PC-3 (cell line): ENCODE measurements at regions not wholly inside any gene's neighbourhood (a gene's known extent, or its start where the extent isn't known, plus 50 kb on each side); places are given as distances from the start of the nearest gene placed in this dataset.

ENCODE experiments used
- ATAC-seq: fragments of 200-7000 bp; cut with Tn5 transposase; 2 replicates; pipeline ENCODE4 v1.9.1; 2020; ENCODE audit warnings: mild to moderate bottlenecking, moderate library complexity
- BruUV-seq: library from RNA; stranded (reverse); fragments of 400-500 nt; replicated peaks from 2 replicates; lab custom pipeline; 2021; lab: Mats Ljungman, UMichigan
- CTCF ChIA-PET: fragments of 300-600 bp; sonication (Branson Sonifier 250); formaldehyde crosslinking; loops from one replicate; lab custom pipeline; 2022; ENCODE audit warnings: antibody characterized with exemption; lab: Charles Lee
- POLR2A ChIA-PET: fragments of 300-600 bp; sonication (Branson Sonifier 250); formaldehyde crosslinking; loops from one replicate; lab custom pipeline; 2022; ENCODE audit warnings: antibody characterized with exemption; ENCODE audit not compliant: unreplicated experiment; lab: Charles Lee
- DNase-seq: peaks from one replicate; pipeline ENCODE4 v3.0.0-alpha.2; 2015
- H2AFZ ChIP-seq: fragments of 300-600 bp; sonication (generic); 2 replicates; pipeline ENCODE4 v1.6.0; 2016; ENCODE audit warnings: antibody characterized with exemption, low read length
- H3F3A ChIP-seq: fragments of 300-600 bp; sonication (generic); one replicate; pipeline ENCODE4 v1.6.0; 2017; ENCODE audit warnings: antibody characterized with exemption, low read length, control low read depth, mild to moderate bottlenecking; ENCODE audit not compliant: unreplicated experiment
- H3K27ac ChIP-seq: fragments of 300-600 bp; sonication (generic); 2 replicates; pipeline ENCODE4 v1.5.1; 2016; ENCODE audit warnings: mild to moderate bottlenecking, low read length
- H3K27me3 ChIP-seq: fragments of 300-600 bp; sonication (generic); 2 replicates; pipeline ENCODE4 v1.6.1; 2016; ENCODE audit warnings: low read length, mixed read lengths
- H3K36me3 ChIP-seq: fragments of 300-600 bp; sonication (generic); 2 replicates; pipeline ENCODE4 v1.6.1; 2016; ENCODE audit warnings: low read depth, mixed run types, low read length, mixed read lengths
- H3K4me1 ChIP-seq: fragments of 300-600 bp; sonication (generic); 2 replicates; pipeline ENCODE4 v1.5.1; 2016; ENCODE audit warnings: low read length; ENCODE audit not compliant: insufficient read depth
- H3K4me2 ChIP-seq: fragments of 300-600 bp; sonication (generic); 2 replicates; pipeline ENCODE4 v1.6.0; 2016; ENCODE audit warnings: low read length
- H3K4me3 ChIP-seq: fragments of 300-600 bp; sonication (generic); 2 replicates; pipeline ENCODE4 v1.5.1; 2016; ENCODE audit warnings: mild to moderate bottlenecking, low read length, mixed read lengths
- H3K79me2 ChIP-seq: fragments of 300-600 bp; sonication (generic); 2 replicates; pipeline ENCODE4 v1.6.1; 2017; ENCODE audit warnings: low read length, mixed read lengths
- H3K9ac ChIP-seq: fragments of 300-600 bp; sonication (generic); 2 replicates; pipeline ENCODE4 v1.6.0; 2016; ENCODE audit warnings: mild to moderate bottlenecking, low read length
- H3K9me2 ChIP-seq: fragments of 300-600 bp; sonication (generic); replicated peaks from 2 replicates; pipeline ENCODE4 v1.6.1; 2016; ENCODE audit warnings: mixed run types, low read length, mixed read lengths
- H3K9me3 ChIP-seq: fragments of 300-600 bp; sonication (generic); 2 replicates; pipeline ENCODE4 v1.6.1; 2016; ENCODE audit warnings: low read length, mixed read lengths
- H4K20me1 ChIP-seq: fragments of 300-600 bp; sonication (generic); 2 replicates; pipeline ENCODE4 v1.6.1; 2016; ENCODE audit warnings: low read length, mixed read lengths
- EZH2 ChIP-seq: fragments of 300-600 bp; sonication (generic); IDR thresholded peaks from one replicate; pipeline ENCODE4 v1.6.1; 2017; ENCODE audit warnings: antibody characterized with exemption, mild to moderate bottlenecking, low read length; ENCODE audit not compliant: unreplicated experiment
- EZH2phosphoT487 ChIP-seq: fragments of 300-600 bp; sonication (generic); IDR thresholded peaks from 2 replicates; pipeline ENCODE4 v1.6.1; 2018; ENCODE audit warnings: mild to moderate bottlenecking, antibody characterized with exemption, low read length, borderline replicate concordance
- intact Hi-C: fragments of 100-400 bp; cut with micrococcal nuclease; formaldehyde crosslinking; loops from 2 replicates; pipeline ENCODE4 v1.9.0; 2023
- TF ChIP-seq, protein P1 (sequence below): fragments of 300-600 bp; sonication (generic); conservative IDR thresholded peaks from 2 replicates; pipeline ENCODE4 v1.5.1; 2017; ENCODE audit warnings: antibody characterized with exemption, low read depth, mild to moderate bottlenecking, low read length

DNA sequence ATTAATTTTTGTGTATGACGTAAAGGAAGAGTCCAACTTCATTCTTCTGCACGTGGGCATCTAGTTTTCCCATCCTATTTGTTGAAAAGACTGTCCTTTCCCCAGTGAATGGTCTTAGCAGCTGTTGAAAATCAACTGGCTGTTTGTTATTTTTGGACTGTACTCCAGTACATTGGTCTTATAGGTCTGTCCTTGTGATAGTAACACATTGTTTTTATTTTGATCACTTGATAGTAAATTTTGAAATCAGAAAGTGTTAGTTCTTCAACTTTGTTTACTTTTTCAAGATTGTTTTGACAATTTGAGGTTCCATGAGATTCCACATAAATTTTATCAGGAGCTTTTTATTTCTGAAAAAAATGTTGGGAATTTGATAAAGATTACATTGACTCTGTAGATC is 280.2 kb upstream of the FOXQ1 start:
- Histone ChIP-seq H3K79me2 (no peaks in the 10 kb centered on the region), H3K4me3 (no peak overlapping the region), H3K9ac (no peak overlapping the region), H2AFZ (no peak overlapping the region), H3F3A (no peaks in the 10 kb centered on the region), H3K9me3 (0 out of 2 replicates have a peak, but pooled peaks cover 6% of the 10 kb centered on the region), H3K36me3 (no peaks in the 10 kb centered on the region), H3K4me2 (no peak overlapping the region), H3K27ac (no peak overlapping the region), H3K9me2 (no peaks in the 10 kb centered on the region), H3K4me1 (no peaks in the 10 kb centered on the region), H3K27me3 (peaks cover 73% of the 10 kb centered on the region), H4K20me1 (no peaks in the 10 kb centered on the region)
- BruUV-seq, result no TSS peak
- POLR2A ChIA-PET, result no interaction called here
- intact Hi-C loops, result no loop called here
- CTCF ChIA-PET, result no interaction called here
- no peak for DNase-seq
- no peak for ATAC-seq
- no peak for TF ChIP-seq EZH2phosphoT487
- TF ChIP-seq, protein P1, sequence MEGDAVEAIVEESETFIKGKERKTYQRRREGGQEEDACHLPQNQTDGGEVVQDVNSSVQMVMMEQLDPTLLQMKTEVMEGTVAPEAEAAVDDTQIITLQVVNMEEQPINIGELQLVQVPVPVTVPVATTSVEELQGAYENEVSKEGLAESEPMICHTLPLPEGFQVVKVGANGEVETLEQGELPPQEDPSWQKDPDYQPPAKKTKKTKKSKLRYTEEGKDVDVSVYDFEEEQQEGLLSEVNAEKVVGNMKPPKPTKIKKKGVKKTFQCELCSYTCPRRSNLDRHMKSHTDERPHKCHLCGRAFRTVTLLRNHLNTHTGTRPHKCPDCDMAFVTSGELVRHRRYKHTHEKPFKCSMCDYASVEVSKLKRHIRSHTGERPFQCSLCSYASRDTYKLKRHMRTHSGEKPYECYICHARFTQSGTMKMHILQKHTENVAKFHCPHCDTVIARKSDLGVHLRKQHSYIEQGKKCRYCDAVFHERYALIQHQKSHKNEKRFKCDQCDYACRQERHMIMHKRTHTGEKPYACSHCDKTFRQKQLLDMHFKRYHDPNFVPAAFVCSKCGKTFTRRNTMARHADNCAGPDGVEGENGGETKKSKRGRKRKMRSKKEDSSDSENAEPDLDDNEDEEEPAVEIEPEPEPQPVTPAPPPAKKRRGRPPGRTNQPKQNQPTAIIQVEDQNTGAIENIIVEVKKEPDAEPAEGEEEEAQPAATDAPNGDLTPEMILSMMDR, result no peak
- no peak for TF ChIP-seq EZH2

DNA sequence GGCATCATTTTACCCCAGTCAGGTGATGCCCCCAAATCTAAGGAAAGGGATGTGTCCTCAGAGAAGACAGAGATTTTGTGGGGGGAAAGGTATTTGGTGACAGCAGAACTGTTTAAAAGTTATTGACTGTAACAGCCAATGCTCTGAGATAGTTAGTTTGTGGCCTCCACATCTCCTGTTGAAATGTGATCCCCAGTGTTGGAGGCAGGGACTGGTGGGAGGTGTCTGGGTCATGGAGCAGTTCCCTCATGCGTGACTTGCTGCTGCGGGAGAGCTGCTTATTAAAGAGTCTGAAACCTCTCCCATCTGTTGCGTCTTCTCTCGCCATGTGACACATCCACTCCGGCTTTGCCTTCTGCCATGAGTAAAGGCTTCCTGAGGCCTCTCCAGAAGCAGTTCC is 282.8 kb upstream of the FOXQ1 start:
- no peak for DNase-seq
- no TSS peak for BruUV-seq
- ATAC-seq, result no peak

DNA sequence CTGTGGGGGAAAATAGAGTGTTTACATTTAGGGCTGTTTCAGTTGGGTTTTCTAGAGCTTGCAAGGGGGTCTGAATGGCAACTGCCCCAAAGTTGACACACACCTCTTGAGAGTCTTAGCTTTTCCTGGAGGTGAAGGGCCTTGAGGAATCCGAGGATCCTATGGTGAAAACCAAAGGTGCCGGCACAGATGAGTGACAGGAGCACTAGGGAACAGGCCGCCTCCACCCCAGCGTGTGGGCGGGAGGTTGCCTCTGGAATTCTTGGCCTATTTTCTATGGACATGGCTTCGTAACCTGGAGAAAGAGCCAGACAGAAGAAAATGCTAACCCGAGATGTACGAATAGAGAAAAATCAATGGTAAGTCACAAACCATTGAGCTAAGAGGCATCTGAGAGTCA is 283.2 kb upstream of the FOXQ1 start:
- CTCF ChIA-PET, result no interaction called here
- Histone ChIP-seq H3K4me3 (no peak overlapping the region), H3K27ac (no peak overlapping the region), H3K27me3 (peaks cover 81% of the 10 kb centered on the region), H3K9me3 (0 out of 2 replicates have a peak, but pooled peaks cover 6% of the 10 kb centered on the region), H3K79me2 (no peaks in the 10 kb centered on the region), H2AFZ (no peak overlapping the region), H4K20me1 (no peaks in the 10 kb centered on the region), H3K4me1 (no peaks in the 10 kb centered on the region), H3K4me2 (no peak overlapping the region), H3F3A (no peaks in the 10 kb centered on the region), H3K36me3 (no peaks in the 10 kb centered on the region), H3K9me2 (no peaks in the 10 kb centered on the region), H3K9ac (no peak overlapping the region)
- POLR2A ChIA-PET, result no interaction called here
- no TSS peak for BruUV-seq
- intact Hi-C loops, result no loop called here
- DNase-seq (no peak), ATAC-seq (no peak)
- TF ChIP-seq EZH2 (no peak), EZH2phosphoT487 (no peak)
- TF ChIP-seq, protein P1, result no peak

More for the DNA sequence above, 282.8 kb upstream of the FOXQ1 start:
- Histone ChIP-seq H3F3A (no peaks in the 10 kb centered on the region), H3K9me2 (no peaks in the 10 kb centered on the region), H4K20me1 (no peaks in the 10 kb centered on the region), H3K4me1 (no peaks in the 10 kb centered on the region), H3K4me3 (no peak overlapping the region), H3K9me3 (0 out of 2 replicates have a peak, but pooled peaks cover 6% of the 10 kb centered on the region), H3K9ac (no peak overlapping the region), H3K27ac (no peak overlapping the region), H3K27me3 (peaks cover 80% of the 10 kb centered on the region), H3K79me2 (no peaks in the 10 kb centered on the region), H2AFZ (no peak overlapping the region), H3K36me3 (no peaks in the 10 kb centered on the region), H3K4me2 (no peak overlapping the region)
- intact Hi-C loops, result no loop called here
- no peak for TF ChIP-seq EZH2phosphoT487
- ChIA-PET POLR2A (no interaction called here), CTCF (no interaction called here)
